DND-41 (cell line): ENCODE measurements at regions not wholly inside any gene's neighbourhood (a gene's known extent, or its start where the extent isn't known, plus 50 kb on each side); places are given as distances from the start of the nearest gene placed in this dataset.

Experiments
- ATAC-seq: fragments of 200-7000 bp; cut with Tn5 transposase; 3 replicates; pipeline ENCODE4 v1.9.1; 2021; ENCODE audit warnings: low read depth; ENCODE audit not compliant: insufficient read depth
- DNase-seq: peaks from one replicate; pipeline ENCODE4 v3.0.0-alpha.2; 2020
- H2AFZ ChIP-seq: 2 replicates; pipeline ENCODE4 v1.6.0; 2012; ENCODE audit warnings: low read depth, low read length
- H3K27ac ChIP-seq: 2 replicates; pipeline ENCODE4 v1.5.1; 2012; ENCODE audit warnings: low read length, inconsistent platforms
- H3K27me3 ChIP-seq: fragments of 200-600 bp; sonication (generic); 2 replicates; pipeline ENCODE4 v1.6.0; 2012; ENCODE audit warnings: low read length, mild to moderate bottlenecking, inconsistent platforms; ENCODE audit not compliant: insufficient read depth, poor library complexity
- H3K36me3 ChIP-seq: 2 replicates; pipeline ENCODE4 v1.5.1; 2012; ENCODE audit warnings: low read length, inconsistent platforms; ENCODE audit not compliant: insufficient read depth
- H3K4me1 ChIP-seq: 2 replicates; pipeline ENCODE4 v1.5.1; 2012; ENCODE audit warnings: mild to moderate bottlenecking, low read length; ENCODE audit not compliant: insufficient read depth
- H3K4me2 ChIP-seq: 2 replicates; pipeline ENCODE4 v1.6.0; 2012; ENCODE audit warnings: mild to moderate bottlenecking, moderate library complexity, low read length, inconsistent platforms; ENCODE audit not compliant: insufficient read depth
- H3K4me3 ChIP-seq, 2 experiments: fragments of 200-600 bp in 1 of 2; shearing (Covaris generic) in 1 of 2; 2 replicates each; pipeline ENCODE4 v1.5.1; 2012 to 2016; ENCODE audit warnings: inconsistent platforms in 2 of 2, low read length in 2 of 2, mild to moderate bottlenecking in 2 of 2, low read depth in 1 of 2, moderate library complexity in 1 of 2
- H3K79me2 ChIP-seq: 2 replicates; pipeline ENCODE4 v1.6.0; 2012; ENCODE audit warnings: low read length, inconsistent platforms; ENCODE audit not compliant: insufficient read depth
- H3K9ac ChIP-seq: 2 replicates; pipeline ENCODE4 v1.6.0; 2012; ENCODE audit warnings: low read depth, mild to moderate bottlenecking, inconsistent platforms, low read length, moderate library complexity
- H3K9me3 ChIP-seq: 2 replicates; pipeline ENCODE4 v1.5.1; 2012; ENCODE audit warnings: low read length, moderate library complexity, mild to moderate bottlenecking, inconsistent platforms; ENCODE audit not compliant: insufficient read depth, severe bottlenecking
- H4K20me1 ChIP-seq: 2 replicates; pipeline ENCODE4 v1.6.0; 2012; ENCODE audit warnings: low read length; ENCODE audit not compliant: insufficient read depth
- CTCF ChIP-seq: IDR thresholded peaks from 2 replicates; pipeline ENCODE4 v1.5.1; 2012; ENCODE audit warnings: borderline replicate concordance, low read length, moderate library complexity, mild to moderate bottlenecking; ENCODE audit not compliant: poor library complexity, severe bottlenecking; ENCODE audit errors: extremely low read depth
- EZH2 ChIP-seq: IDR thresholded peaks from 3 replicates; pipeline ENCODE4 v1.6.1; 2012; ENCODE audit warnings: borderline replicate concordance, low read depth, mild to moderate bottlenecking, moderate library complexity, low read length, inconsistent platforms; ENCODE audit not compliant: severe bottlenecking

GRCh38 chr4:29326004-29326403 lies 1394.2 kb upstream of the PCDH7 start:
- H3K79me2 ChIP-seq = no peaks in the 10 kb centered on the region
- H3K36me3 ChIP-seq = no peaks in the 10 kb centered on the region
- H3K4me2 ChIP-seq = no peak overlapping the region
- no peak overlapping the region for H3K27ac ChIP-seq
- H2AFZ ChIP-seq = no peak overlapping the region
- DNase-seq (no peak), ATAC-seq (no peak)
- H3K4me1 ChIP-seq = no peaks in the 10 kb centered on the region
- TF ChIP-seq CTCF (no peak), EZH2 (no peak)
- no peak overlapping the region for H3K9ac ChIP-seq
- no peaks in the 10 kb centered on the region for H3K27me3 ChIP-seq
- no peak overlapping the region for H3K4me3 ChIP-seq
- no peaks in the 10 kb centered on the region for H3K9me3 ChIP-seq
- H4K20me1 ChIP-seq = no peaks in the 10 kb centered on the region

DNA sequence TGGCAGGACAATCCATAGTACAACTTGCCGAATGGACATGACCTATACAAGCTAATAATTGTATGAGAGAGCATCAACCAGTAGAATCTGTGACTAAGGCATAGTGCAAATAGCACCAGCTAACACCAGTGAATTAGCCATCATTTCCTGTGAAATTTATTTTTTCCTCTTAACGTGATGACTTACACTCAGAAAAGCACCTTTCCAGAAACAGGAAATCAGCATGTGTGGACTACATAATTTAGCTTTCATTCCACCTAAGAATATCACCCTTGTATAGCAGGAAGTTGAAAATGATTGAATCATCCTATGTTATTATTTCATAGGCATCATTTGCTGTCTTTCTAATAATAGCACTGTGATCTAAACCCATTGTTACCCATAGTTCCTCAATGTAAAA lies 1393.4 kb upstream of the PCDH7 start:
- no peak for ATAC-seq
- no peak overlapping the region for H3K4me3 ChIP-seq
- H3K27me3 ChIP-seq = no peaks in the 10 kb centered on the region
- H3K4me1 ChIP-seq = no peaks in the 10 kb centered on the region
- H2AFZ ChIP-seq = no peak overlapping the region
- no peaks in the 10 kb centered on the region for H3K36me3 ChIP-seq
- H3K9ac ChIP-seq = no peak overlapping the region
- no peaks in the 10 kb centered on the region for H3K9me3 ChIP-seq
- no peak overlapping the region for H3K27ac ChIP-seq
- H3K4me2 ChIP-seq = no peak overlapping the region
- DNase-seq = no peak
- H4K20me1 ChIP-seq = no peaks in the 10 kb centered on the region
- TF ChIP-seq EZH2 = no peak
- no peak for TF ChIP-seq CTCF
- H3K79me2 ChIP-seq = no peaks in the 10 kb centered on the region

DNA sequence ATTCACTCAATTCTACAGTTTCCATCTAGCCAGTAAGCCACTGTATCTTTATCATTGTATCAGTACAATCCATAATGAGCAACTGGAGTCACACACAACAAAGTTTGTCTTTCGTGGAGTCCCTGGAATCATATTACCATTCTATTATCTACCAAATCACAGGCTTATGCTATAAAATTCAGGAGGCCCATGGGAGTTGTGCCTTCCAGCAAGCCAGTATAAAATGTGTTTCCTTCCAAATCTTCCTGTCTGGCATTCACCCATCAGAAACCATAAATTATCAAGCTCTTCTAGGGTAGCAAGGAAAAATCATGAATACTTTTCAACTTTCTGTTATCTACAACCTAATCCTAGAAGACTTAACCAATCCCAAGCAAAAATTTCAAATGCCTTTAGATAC lies 1383.3 kb upstream of the PCDH7 start:
- DNase-seq = no peak
- Histone ChIP-seq H3K79me2 (no peaks in the 10 kb centered on the region), H4K20me1 (no peaks in the 10 kb centered on the region), H3K4me1 (no peaks in the 10 kb centered on the region), H3K27me3 (no peaks in the 10 kb centered on the region), H3K4me2 (no peak overlapping the region), H3K9ac (no peak overlapping the region), H3K9me3 (no peaks in the 10 kb centered on the region), H3K27ac (no peak overlapping the region), H3K36me3 (no peaks in the 10 kb centered on the region), H2AFZ (no peak overlapping the region), H3K4me3 (no peak overlapping the region)
- ATAC-seq = no peak
- TF ChIP-seq EZH2 = no peak
- no peak for TF ChIP-seq CTCF

GRCh38 chr4:29372971-29373370 lies 1347.2 kb upstream of the PCDH7 start:
- H3K9me3 ChIP-seq = no peaks in the 10 kb centered on the region
- no peaks in the 10 kb centered on the region for H4K20me1 ChIP-seq
- no peaks in the 10 kb centered on the region for H3K36me3 ChIP-seq
- no peak overlapping the region for H3K27ac ChIP-seq
- H3K4me2 ChIP-seq = no peak overlapping the region
- no peaks in the 10 kb centered on the region for H3K4me1 ChIP-seq
- no peak overlapping the region for H3K9ac ChIP-seq
- ATAC-seq (no peak), DNase-seq (no peak)
- no peak for TF ChIP-seq CTCF
- no peak for TF ChIP-seq EZH2
- no peaks in the 10 kb centered on the region for H3K79me2 ChIP-seq
- no peak overlapping the region for H2AFZ ChIP-seq
- H3K4me3 ChIP-seq = no peak overlapping the region
- H3K27me3 ChIP-seq = no peaks in the 10 kb centered on the region
